Calu3 (cell line): ENCODE measurements at regions not wholly inside any gene's neighbourhood (a gene's known extent, or its start where the extent isn't known, plus 50 kb on each side); places are given as distances from the start of the nearest gene placed in this dataset.

Experiments
- BruUV-seq: library from RNA; stranded (reverse); fragments of 400-500 nt; replicated peaks from 2 replicates; lab custom pipeline; 2021; lab: Mats Ljungman, UMichigan
- CTCF ChIA-PET: fragments of 300-600 bp; sonication (Branson Sonifier 250); formaldehyde crosslinking; loops from one replicate; lab custom pipeline; 2022; ENCODE audit warnings: antibody characterized with exemption; lab: Charles Lee
- DNase-seq: peaks from one replicate; pipeline ENCODE4 v3.0.0; 2022
- H3K27ac Mint-ChIP-seq: one replicate; pipeline ENCODE4 v1.8.0; 2022; ENCODE audit warnings: mixed read lengths; ENCODE audit not compliant: unreplicated experiment
- H3K27me3 Mint-ChIP-seq: one replicate; pipeline ENCODE4 v1.8.0; 2022; ENCODE audit warnings: mixed read lengths; ENCODE audit not compliant: unreplicated experiment
- H3K36me3 Mint-ChIP-seq: one replicate; pipeline ENCODE4 v1.8.0; 2022; ENCODE audit warnings: mild to moderate bottlenecking, moderate library complexity, mixed read lengths; ENCODE audit not compliant: insufficient read depth, unreplicated experiment
- H3K4me1 Mint-ChIP-seq: one replicate; pipeline ENCODE4 v1.8.0; 2022; ENCODE audit warnings: mild to moderate bottlenecking, low read depth, mixed read lengths; ENCODE audit not compliant: unreplicated experiment
- H3K4me3 Mint-ChIP-seq: one replicate; pipeline ENCODE4 v1.8.0; 2022; ENCODE audit warnings: mild to moderate bottlenecking, low read depth, moderate library complexity, mixed read lengths; ENCODE audit not compliant: unreplicated experiment
- H3K9me3 Mint-ChIP-seq: one replicate; pipeline ENCODE4 v1.8.0; 2022; ENCODE audit warnings: low read depth, mixed read lengths; ENCODE audit not compliant: unreplicated experiment
- intact Hi-C: fragments of 100-400 bp; cut with micrococcal nuclease; formaldehyde crosslinking; loops from one replicate; pipeline ENCODE4 v1.10.0; 2022; ENCODE audit not compliant: unreplicated experiment
- TF ChIP-seq, protein P1 (sequence below): fragments of 200-600 bp; IDR thresholded peaks from one replicate; pipeline ENCODE4 v1.8.0; 2022; ENCODE audit warnings: antibody characterized with exemption; ENCODE audit not compliant: unreplicated experiment

DNA sequence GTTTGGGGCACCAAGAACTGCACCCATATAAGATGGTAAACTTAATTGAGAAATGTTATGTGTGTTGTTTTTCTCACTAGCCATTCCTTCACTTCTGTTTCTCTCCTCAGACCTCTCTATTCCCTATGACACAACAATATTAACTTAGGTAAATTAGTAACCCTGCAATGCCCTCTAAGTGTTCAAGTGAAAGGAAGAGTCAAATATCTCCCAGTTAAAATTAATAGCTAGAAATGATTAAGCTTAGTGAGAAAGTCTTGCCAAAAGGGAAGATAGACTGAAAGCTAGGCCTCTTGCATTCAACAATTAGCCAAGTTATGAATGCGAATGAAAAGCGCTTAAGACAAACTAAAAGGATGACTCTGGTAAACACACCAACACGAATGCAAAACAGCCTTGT is 132.9 kb upstream of the KLF8 start:
- Mint-ChIP-seq H3K4me1 (peaks cover 8% of the 10 kb centered on the region), H3K4me3 (no peak overlapping the region), H3K27ac (no peak overlapping the region), H3K9me3 (no peaks in the 10 kb centered on the region), H3K36me3 (no peaks in the 10 kb centered on the region), H3K27me3 (no peaks in the 10 kb centered on the region)
- TF ChIP-seq, protein P1, sequence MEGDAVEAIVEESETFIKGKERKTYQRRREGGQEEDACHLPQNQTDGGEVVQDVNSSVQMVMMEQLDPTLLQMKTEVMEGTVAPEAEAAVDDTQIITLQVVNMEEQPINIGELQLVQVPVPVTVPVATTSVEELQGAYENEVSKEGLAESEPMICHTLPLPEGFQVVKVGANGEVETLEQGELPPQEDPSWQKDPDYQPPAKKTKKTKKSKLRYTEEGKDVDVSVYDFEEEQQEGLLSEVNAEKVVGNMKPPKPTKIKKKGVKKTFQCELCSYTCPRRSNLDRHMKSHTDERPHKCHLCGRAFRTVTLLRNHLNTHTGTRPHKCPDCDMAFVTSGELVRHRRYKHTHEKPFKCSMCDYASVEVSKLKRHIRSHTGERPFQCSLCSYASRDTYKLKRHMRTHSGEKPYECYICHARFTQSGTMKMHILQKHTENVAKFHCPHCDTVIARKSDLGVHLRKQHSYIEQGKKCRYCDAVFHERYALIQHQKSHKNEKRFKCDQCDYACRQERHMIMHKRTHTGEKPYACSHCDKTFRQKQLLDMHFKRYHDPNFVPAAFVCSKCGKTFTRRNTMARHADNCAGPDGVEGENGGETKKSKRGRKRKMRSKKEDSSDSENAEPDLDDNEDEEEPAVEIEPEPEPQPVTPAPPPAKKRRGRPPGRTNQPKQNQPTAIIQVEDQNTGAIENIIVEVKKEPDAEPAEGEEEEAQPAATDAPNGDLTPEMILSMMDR = no peak
- intact Hi-C loops = no loop called here
- no peak for DNase-seq
- CTCF ChIA-PET = no interaction called here
- no TSS peak for BruUV-seq

DNA sequence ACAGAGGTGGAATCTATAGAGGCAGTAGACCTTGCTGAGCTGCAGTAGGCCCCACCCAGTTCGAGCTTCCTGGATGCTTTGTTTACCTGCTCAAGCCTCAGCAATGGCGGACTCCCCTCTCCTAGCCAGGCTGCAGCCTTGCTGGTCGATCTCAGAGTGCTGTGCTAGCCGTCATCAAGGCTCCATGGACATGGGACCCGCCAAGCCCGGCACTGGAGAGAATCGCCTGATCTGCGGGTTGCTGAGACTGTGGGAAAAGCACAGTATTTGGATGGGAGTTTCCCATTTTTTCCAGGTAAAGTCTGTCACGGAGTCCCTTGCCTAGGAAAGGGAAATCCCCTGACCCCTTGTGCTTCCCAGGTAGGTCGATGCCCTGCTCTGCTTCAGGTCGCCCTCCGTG is 124.8 kb upstream of the KLF8 start:
- TF ChIP-seq, protein P1 = no peak
- Mint-ChIP-seq H3K9me3 (no peaks in the 10 kb centered on the region), H3K4me1 (no peaks in the 10 kb centered on the region), H3K4me3 (no peak overlapping the region), H3K36me3 (no peaks in the 10 kb centered on the region), H3K27ac (no peak overlapping the region), H3K27me3 (no peaks in the 10 kb centered on the region)
- intact Hi-C loops = no loop called here
- BruUV-seq = no TSS peak
- CTCF ChIA-PET = no interaction called here
- DNase-seq = no peak

DNA sequence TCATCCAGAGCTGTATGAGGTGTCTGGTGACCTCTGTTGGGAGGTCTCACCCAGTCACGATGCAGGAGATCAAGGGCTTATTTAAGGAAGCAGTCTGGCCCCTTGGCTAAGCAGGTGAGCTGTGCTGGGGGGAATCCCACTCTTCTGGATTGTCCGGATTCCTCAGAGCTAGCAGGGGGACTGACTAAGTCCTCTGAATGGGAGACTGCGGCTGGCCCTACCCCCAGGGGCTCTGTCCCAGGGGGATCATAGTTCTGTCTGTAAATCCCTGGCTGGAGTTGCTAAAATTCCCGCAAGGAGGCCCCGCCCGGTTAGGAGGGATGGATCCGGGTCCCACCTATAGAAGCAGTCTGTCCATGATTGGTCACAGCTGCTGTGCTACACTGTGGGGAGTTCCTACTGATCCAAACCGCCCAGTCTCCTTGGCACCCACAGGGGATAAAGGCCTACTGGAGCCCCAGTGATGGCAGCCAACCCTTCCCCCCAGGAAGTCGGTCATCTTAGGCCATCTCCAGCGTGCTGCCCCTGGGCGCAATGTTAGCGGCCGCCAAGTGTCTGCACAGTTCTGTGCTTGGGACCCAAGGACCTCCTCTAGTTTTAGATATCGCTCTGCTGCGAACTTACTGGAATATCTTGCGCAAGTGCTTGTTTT is 118.2 kb upstream of the KLF8 start:
- intact Hi-C loops = loop anchor here (1.0 to 5.0 kb wide), 2 partner anchors 16 to 87 kb away; no protein-coding TSS in a partner anchor
- no peaks in the 10 kb centered on the region for H3K9me3 Mint-ChIP-seq
- H3K4me1 Mint-ChIP-seq = peaks cover 6% of the 10 kb centered on the region
- H3K36me3 Mint-ChIP-seq = peaks cover 9% of the 10 kb centered on the region
- no peaks in the 10 kb centered on the region for H3K27me3 Mint-ChIP-seq
- peak; percentile 84 for DNase-seq
- H3K4me3 Mint-ChIP-seq = peak overlapping the region; percentile 24
- TF ChIP-seq, protein P1 = no peak
- H3K27ac Mint-ChIP-seq = peak overlapping the region; percentile 81
- CTCF ChIA-PET = interaction anchor here (0.7 to 1.1 kb wide), 3 partner anchors 17 to 206 kb away, joined by 3 to 4 read pairs (median 3); no protein-coding TSS in a partner anchor
- BruUV-seq = no TSS peak

DNA sequence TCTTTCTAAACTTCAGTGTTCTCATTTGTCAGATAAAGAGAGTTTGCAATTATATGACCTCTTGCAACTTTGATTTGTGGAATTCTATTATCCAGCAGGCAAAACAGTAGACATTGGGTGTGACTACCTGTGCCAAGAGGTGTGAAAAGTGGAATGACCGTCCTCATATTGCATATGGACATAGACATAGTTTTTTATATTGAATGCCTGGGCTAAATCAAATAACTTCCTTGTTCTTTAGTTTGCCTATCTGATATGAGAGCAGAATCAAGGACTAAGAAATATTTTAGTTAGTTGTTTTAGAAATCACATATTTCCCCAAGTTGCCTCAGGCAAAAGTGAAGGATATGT is 117.7 kb upstream of the KLF8 start:
- Mint-ChIP-seq H3K27ac (peak overlapping the region; percentile 81), H3K36me3 (peaks cover 9% of the 10 kb centered on the region), H3K9me3 (no peaks in the 10 kb centered on the region), H3K4me1 (peaks cover 6% of the 10 kb centered on the region), H3K27me3 (no peaks in the 10 kb centered on the region), H3K4me3 (peak overlapping the region; percentile 24)
- CTCF ChIA-PET = no interaction called here
- BruUV-seq = no TSS peak
- intact Hi-C loops = loop anchor here (1.0 to 5.0 kb wide), 2 partner anchors 16 to 87 kb away; no protein-coding TSS in a partner anchor
- DNase-seq = no peak
- TF ChIP-seq, protein P1 = no peak
